ENCODE measurements at regions not wholly inside any gene's neighbourhood (a gene's known extent, or its start where the extent isn't known, plus 50 kb on each side); places are given as distances from the start of the nearest gene placed in this dataset.

- TF ChIP-seq, protein P1, sequence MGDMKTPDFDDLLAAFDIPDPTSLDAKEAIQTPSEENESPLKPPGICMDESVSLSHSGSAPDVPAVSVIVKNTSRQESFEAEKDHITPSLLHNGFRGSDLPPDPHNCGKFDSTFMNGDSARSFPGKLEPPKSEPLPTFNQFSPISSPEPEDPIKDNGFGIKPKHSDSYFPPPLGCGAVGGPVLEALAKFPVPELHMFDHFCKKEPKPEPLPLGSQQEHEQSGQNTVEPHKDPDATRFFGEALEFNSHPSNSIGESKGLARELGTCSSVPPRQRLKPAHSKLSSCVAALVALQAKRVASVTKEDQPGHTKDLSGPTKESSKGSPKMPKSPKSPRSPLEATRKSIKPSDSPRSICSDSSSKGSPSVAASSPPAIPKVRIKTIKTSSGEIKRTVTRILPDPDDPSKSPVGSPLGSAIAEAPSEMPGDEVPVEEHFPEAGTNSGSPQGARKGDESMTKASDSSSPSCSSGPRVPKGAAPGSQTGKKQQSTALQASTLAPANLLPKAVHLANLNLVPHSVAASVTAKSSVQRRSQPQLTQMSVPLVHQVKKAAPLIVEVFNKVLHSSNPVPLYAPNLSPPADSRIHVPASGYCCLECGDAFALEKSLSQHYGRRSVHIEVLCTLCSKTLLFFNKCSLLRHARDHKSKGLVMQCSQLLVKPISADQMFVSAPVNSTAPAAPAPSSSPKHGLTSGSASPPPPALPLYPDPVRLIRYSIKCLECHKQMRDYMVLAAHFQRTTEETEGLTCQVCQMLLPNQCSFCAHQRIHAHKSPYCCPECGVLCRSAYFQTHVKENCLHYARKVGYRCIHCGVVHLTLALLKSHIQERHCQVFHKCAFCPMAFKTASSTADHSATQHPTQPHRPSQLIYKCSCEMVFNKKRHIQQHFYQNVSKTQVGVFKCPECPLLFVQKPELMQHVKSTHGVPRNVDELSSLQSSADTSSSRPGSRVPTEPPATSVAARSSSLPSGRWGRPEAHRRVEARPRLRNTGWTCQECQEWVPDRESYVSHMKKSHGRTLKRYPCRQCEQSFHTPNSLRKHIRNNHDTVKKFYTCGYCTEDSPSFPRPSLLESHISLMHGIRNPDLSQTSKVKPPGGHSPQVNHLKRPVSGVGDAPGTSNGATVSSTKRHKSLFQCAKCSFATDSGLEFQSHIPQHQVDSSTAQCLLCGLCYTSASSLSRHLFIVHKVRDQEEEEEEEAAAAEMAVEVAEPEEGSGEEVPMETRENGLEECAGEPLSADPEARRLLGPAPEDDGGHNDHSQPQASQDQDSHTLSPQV (IDR thresholded peaks at IDR 0.05) = no peak
- TF ChIP-seq SIN3A (IDR thresholded peaks at IDR 0.05; ENCODE audit: low read depth, low read length) (no peak), ELK1 (IDR thresholded peaks at IDR 0.05; ENCODE audit: low read depth, low read length) (no peak)
Observed at GRCh38 chr11:10622108-10622507, 53.6 kb upstream of the LYVE1 start (continued).

DNA sequence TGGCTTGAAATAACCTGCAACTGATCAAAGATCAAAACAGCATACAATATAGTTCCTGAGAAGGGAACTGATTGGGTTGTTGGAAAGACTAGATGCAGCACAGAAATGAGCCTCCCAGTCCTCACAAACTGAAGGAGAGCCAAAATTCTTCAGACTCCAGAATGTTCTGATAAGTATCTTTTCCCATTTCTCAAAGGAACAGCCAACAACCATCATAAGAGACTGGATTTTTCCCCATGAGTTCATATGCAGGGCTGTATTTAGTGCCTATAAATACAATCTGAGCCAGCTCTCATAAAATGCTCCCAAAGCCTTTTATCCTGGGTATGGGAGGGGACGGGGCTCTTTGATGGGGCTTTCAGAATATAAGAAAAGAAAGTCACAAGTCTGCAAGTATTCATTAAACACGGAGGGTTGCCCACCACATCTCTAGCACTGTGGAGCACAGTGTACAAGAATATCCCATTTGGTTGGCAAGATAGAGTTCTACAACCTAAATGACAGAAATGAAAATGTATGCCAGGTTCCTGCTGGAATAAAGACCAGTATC lies 50.7 kb upstream of the LYVE1 start:
- no peak for DNase-seq (ENCODE audit: low read depth, low spot score)
- no peak overlapping the region for H3K4me3 ChIP-seq
- no peak overlapping the region for H3K4me2 ChIP-seq (ENCODE audit: control insufficient read depth, insufficient read depth)
- H2AFZ ChIP-seq (ENCODE audit: control insufficient read depth, low read depth, low read length) = no peak overlapping the region
- CTCF ChIA-PET = interaction anchor here (1.0 to 2.4 kb wide), 2 partner anchors 78 to 213 kb away, joined by 3 to 9 read pairs; partner anchors contain the start of gene RNF141
- WGBS (ENCODE audit: insufficient coverage, insufficient replicate concordance, low lambda C conversion rate, missing lambda C conversion rate) = 49% methylated on average over 2 of the region's 2 CpGs
- no peak overlapping the region for H3K9ac ChIP-seq (ENCODE audit: control insufficient read depth, insufficient read depth, low read length)
- no peaks in the 10 kb centered on the region for H4K20me1 ChIP-seq (ENCODE audit: control insufficient read depth, insufficient read depth)
- H3K79me2 ChIP-seq (ENCODE audit: control insufficient read depth, insufficient read depth, low read length) = no peaks in the 10 kb centered on the region
- no peaks in the 10 kb centered on the region for H3K36me3 ChIP-seq (ENCODE audit: control insufficient read depth in 2 of 2, insufficient read depth in 2 of 2, low read length in 1 of 2)
- POLR2A ChIA-PET = no interaction called here
- no peaks in the 10 kb centered on the region; a peak in 1 of 4 replicates for H3K27me3 ChIP-seq (replicated peaks in 1 of 2; ENCODE audit: control insufficient read depth in 2 of 2, insufficient read depth in 2 of 2, low read length in 1 of 2)
- BruUV-seq (replicated peaks) = no TSS peak
- ATAC-seq = no peak
- no peak overlapping the region for H3K27ac ChIP-seq (ENCODE audit: control insufficient read depth, insufficient read depth)
- H3K9me3 ChIP-seq (replicated peaks; ENCODE audit: control insufficient read depth, insufficient read depth, low read length) = no peaks in the 10 kb centered on the region
- in situ Hi-C loops (cut with MboI) = no loop called here
- H3K4me1 ChIP-seq (ENCODE audit: control insufficient read depth, insufficient read depth, low read length) = no peaks in the 10 kb centered on the region
- SMC1A ChIA-PET (ENCODE audit: uncharacterized antibody, unreplicated experiment) = interaction anchor here (1.6 kb wide), 1 partner anchor 34 kb away, joined by 3 read pairs; no protein-coding TSS in a partner anchor
- RAD21 ChIA-PET (ENCODE audit: unreplicated experiment) = no interaction called here
- FAIRE-seq = no peak
- intact Hi-C loops (cut with micrococcal nuclease; ENCODE audit: unreplicated experiment) = no loop called here
- TF ChIP-seq HDGF (IDR thresholded peaks at IDR 0.05) (no peak), SIN3A (IDR thresholded peaks at IDR 0.05; ENCODE audit: low read depth, low read length) (no peak), HSF1 (IDR thresholded peaks at IDR 0.05; ENCODE audit: low read depth, low read length) (no peak), NRF1 (conservative IDR thresholded peaks at IDR 0.05; ENCODE audit: low read depth, low read length) (no peak), TCF12 (IDR thresholded peaks at IDR 0.05; ENCODE audit: low read depth, low read length) (no peak), RUNX3 (IDR thresholded peaks at IDR 0.05; ENCODE audit: low read length) (no peak), POLR2AphosphoS2 (IDR thresholded peaks at IDR 0.05; ENCODE audit: low read depth, low read length) (no peak), ZBTB11 (CRISPR knock-in tag; IDR thresholded peaks at IDR 0.05) (no peak), PAX5 (IDR thresholded peaks at IDR 0.05; ENCODE audit: borderline replicate concordance, low read depth, low read length) (no peak)
- TF ChIP-seq, protein P2, sequence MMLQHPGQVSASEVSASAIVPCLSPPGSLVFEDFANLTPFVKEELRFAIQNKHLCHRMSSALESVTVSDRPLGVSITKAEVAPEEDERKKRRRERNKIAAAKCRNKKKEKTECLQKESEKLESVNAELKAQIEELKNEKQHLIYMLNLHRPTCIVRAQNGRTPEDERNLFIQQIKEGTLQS (IDR thresholded peaks at IDR 0.05; ENCODE audit: borderline replicate concordance, extremely low read depth, low read depth, low read length) = no peak

All from GM12878 (cell line).